Aorta (tissue), 5 donors: ENCODE measurements at regions not wholly inside any gene's neighbourhood (a gene's known extent, or its start where the extent isn't known, plus 50 kb on each side); places are given as distances from the start of the nearest gene placed in this dataset.
"Not testable (repeated sequence)": the region's sequence is repeated elsewhere in the genome, so short reads cannot be mapped to it uniquely, and the experiment has no call there.

Experiments used
- ATAC-seq: fragments of 200-7000 bp; cut with Tn5 transposase; one replicate; pipeline ENCODE4 v1.9.1; 2022; ENCODE audit warnings: moderate library complexity; ENCODE audit not compliant: low FRiP score
- DNase-seq, 2 donors: peaks; one replicate each; pipeline ENCODE4 v3.0.0-alpha.2; 2020
- H3K27ac ChIP-seq, 2 donors: one replicate each; pipeline ENCODE4 v1.5.1; 2013; ENCODE audit warnings: low read length in 2 of 2, mild to moderate bottlenecking in 2 of 2, moderate library complexity in 2 of 2, control low read depth in 1 of 2, inconsistent platforms in 1 of 2, low read depth in 1 of 2
- H3K27me3 ChIP-seq, 2 donors: one replicate each; pipeline ENCODE4 v1.6.1; 2013; ENCODE audit warnings: control low read depth in 1 of 2, low read length in 1 of 2, mild to moderate bottlenecking in 1 of 2, moderate library complexity in 1 of 2; ENCODE audit not compliant: insufficient read depth in 2 of 2, control insufficient read depth in 1 of 2
- H3K36me3 ChIP-seq, 2 donors: one replicate each; pipeline ENCODE4 v1.6.1; 2013; ENCODE audit warnings: control low read depth in 1 of 2, low read length in 1 of 2, mild to moderate bottlenecking in 1 of 2; ENCODE audit not compliant: insufficient read depth in 2 of 2, control insufficient read depth in 1 of 2
- H3K4me1 ChIP-seq, 2 donors: one replicate each; pipeline ENCODE4 v1.6.1; 2013; ENCODE audit warnings: low read length in 2 of 2, control low read depth in 1 of 2, mild to moderate bottlenecking in 1 of 2, moderate library complexity in 1 of 2; ENCODE audit not compliant: insufficient read depth in 2 of 2, control insufficient read depth in 1 of 2
- H3K4me3 ChIP-seq, 2 donors: one replicate each; pipeline ENCODE4 v1.5.1; 2013; ENCODE audit warnings: low read length in 2 of 2, control low read depth in 1 of 2, mild to moderate bottlenecking in 1 of 2
- H3K9me3 ChIP-seq: one replicate; pipeline ENCODE4 v1.6.1; 2013; ENCODE audit warnings: mild to moderate bottlenecking, low read length; ENCODE audit not compliant: control insufficient read depth
- WGBS, 2 donors: extraction: QIAGEN DNeasy Blood & Tissue Kit; methylation state at CpG; one replicate each; pipeline ENCODE4 v1.1.7; 2013; 5-methylcytosine and 5-hydroxymethylcytosine counted together
- intact Hi-C, 2 donors: fragments of 100-400 bp; cut with DNase I; formaldehyde crosslinking; loops; one replicate each; pipeline versions ENCODE4 v1.14.2 to v1.15.0; 2022
- donor health status: healthy with polysubstance abuse.
- donor health status: Bipolar disorder and iron deficiency.
- donor health status: DM: no; HTN: no; CAD: no.
- donor health status: DM: no; HTN: no; CAD: no.
- donor health status: DM: yes; HTN: yes; CAD: no.

DNA sequence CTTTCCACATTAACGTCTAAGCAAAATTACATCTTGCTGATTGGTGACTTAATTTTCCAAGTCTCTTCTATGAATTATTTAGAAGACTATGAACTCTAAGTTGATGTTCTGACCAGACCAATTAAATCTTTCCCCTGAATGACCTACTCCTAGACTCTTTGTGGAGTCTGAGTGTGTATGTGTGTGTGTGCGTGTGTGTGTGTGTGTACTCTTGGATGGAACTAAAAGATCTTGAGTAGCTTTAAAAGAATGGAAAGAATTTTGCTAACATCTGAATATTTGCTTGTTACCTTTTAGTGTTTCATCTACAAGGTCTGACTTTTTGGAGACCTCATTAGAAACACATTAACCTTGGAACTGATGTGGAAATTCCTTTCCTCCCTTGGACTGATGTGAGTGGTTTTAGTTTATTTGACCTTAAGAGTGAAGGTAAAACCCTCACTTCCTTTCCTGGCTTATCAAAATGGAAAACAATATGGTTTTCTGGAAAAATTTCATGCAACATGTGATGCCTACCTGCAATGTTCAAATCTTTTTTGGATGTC is 257.1 kb downstream of the GATA3 start:
- Histone ChIP-seq H3K4me3 (no peak overlapping the region), H3K9me3 (peaks cover 2% of the 10 kb centered on the region), H3K27ac (no peak overlapping the region), H3K4me1 (no peaks in the 10 kb centered on the region), H3K36me3 (no peaks in the 10 kb centered on the region), H3K27me3 (no peaks in the 10 kb centered on the region)
- DNase-seq (no peak), ATAC-seq (no peak)
- intact Hi-C loops, result no loop called here
- 83 to 85% methylated on average over 2 of the region's 2 CpGs for WGBS, 2 donors

- intact Hi-C loops, result no loop called here
Observed at GRCh38 chr10:8312079-8312478, 257.6 kb downstream of the GATA3 start.

GRCh38 chr10:8312781-8313180 is 258.3 kb downstream of the GATA3 start:
- H3K4me3 ChIP-seq, result no peak overlapping the region
- DNase-seq (no peak), ATAC-seq (no peak)
- no peak overlapping the region for H3K27ac ChIP-seq
- no peaks in the 10 kb centered on the region for H3K27me3 ChIP-seq
- peaks cover 2% of the 10 kb centered on the region for H3K9me3 ChIP-seq
- intact Hi-C loops, result no loop called here
- H3K36me3 ChIP-seq, result no peaks in the 10 kb centered on the region
- 60 to 69% methylated on average over 9 of the region's 9 CpGs for WGBS, 2 donors
- no peaks in the 10 kb centered on the region for H3K4me1 ChIP-seq

More at GRCh38 chr10:8312079-8312478, 257.6 kb downstream of the GATA3 start:
- Histone ChIP-seq H3K4me1 (no peaks in the 10 kb centered on the region), H3K9me3 (peaks cover 2% of the 10 kb centered on the region), H3K27me3 (no peaks in the 10 kb centered on the region), H3K36me3 (no peaks in the 10 kb centered on the region), H3K27ac (no peak overlapping the region), H3K4me3 (no peak overlapping the region)
- DNase-seq (no peak), ATAC-seq (no peak)
- WGBS, 2 donors, result 44 to 52% methylated on average over 3 of the region's 3 CpGs

DNA sequence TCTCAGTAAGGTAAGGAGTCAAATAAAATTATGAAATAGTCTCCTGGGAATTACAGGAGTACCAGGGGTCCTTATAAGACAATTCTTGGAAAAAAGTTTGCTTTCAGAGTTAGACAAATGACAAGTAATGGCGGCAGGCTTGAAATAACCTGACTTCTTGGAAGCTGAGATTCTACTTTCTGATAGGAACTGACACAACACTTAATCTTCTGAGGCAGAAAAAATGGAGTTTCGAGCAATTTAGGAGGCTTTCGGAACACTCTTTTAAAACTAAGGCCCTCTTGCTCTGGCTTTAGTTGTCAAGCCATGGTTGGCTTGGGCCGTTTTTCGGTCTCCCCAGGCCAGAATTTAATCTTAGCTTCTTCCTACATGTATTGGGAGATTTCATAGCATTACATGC is 260.0 kb downstream of the GATA3 start:
- no peak for DNase-seq
- no peaks in the 10 kb centered on the region for H3K27me3 ChIP-seq
- H3K4me3 ChIP-seq, result no peak overlapping the region
- no peak for ATAC-seq
- H3K4me1 ChIP-seq, result no peaks in the 10 kb centered on the region
- intact Hi-C loops, result no loop called here
- H3K36me3 ChIP-seq, result no peaks in the 10 kb centered on the region
- peaks cover 2% of the 10 kb centered on the region for H3K9me3 ChIP-seq
- H3K27ac ChIP-seq, result no peak overlapping the region
- WGBS, 2 donors, result 57 to 66% methylated on average over 5 of the region's 5 CpGs

GRCh38 chr10:8315619-8316021 is 261.1 kb downstream of the GATA3 start:
- ATAC-seq, result no peak
- no peaks in the 10 kb centered on the region for H3K4me1 ChIP-seq
- intact Hi-C loops, result no loop called here
- H3K4me3 ChIP-seq, result no peak overlapping the region
- no peaks in the 10 kb centered on the region for H3K36me3 ChIP-seq
- H3K9me3 ChIP-seq, result peaks cover 2% of the 10 kb centered on the region
- H3K27ac ChIP-seq, result no peak overlapping the region
- WGBS, 2 donors, result 66 to 71% methylated on average over 1 of the region's 1 CpG
- no peaks in the 10 kb centered on the region for H3K27me3 ChIP-seq
- DNase-seq, result no peak

DNA sequence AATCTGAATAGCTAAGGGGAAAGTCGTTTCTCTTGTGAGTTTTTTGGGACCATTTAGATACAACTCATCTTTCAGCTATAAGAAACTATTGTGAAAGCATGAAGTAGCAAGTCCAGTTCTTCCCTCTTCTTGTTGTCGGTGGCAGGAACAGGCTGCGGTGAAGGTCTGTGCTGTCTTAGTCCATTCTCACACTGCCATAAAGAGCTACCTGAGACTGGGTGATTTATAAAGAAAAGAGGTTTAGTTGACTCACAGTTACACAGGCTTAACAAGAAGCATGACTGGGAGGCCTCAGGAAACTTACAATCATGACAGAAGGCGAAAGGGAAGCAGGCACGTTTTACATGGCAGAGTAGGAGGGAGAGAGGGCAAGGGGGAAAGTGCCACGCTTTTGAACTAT is 261.8 kb downstream of the GATA3 start:
- DNase-seq, result no peak
- H3K36me3 ChIP-seq, result no peaks in the 10 kb centered on the region
- WGBS, 2 donors, result 72 to 77% methylated on average over 6 of the region's 6 CpGs

DNA sequence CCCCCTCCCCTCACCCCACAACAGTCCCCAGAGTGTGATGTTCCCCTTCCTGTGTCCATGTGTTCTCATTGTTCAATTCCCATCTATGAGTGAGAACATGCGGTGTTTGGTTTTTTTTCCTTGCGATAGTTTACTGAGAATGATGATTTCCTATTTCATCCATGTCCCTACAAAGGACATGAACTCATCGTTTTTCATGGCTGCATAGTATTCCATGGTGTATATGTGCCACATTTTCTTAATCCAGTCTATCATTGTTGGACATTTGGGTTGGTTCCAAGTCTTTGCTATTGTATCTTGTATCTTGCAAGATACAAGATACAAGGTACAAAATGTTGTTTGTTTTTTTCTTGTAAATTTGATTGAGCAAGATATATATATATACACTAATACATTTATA is 263.9 kb downstream of the GATA3 start:
- ATAC-seq, H3K4me3 ChIP-seq, H3K27me3 ChIP-seq, intact Hi-C loops, H3K27ac ChIP-seq, H3K4me1 ChIP-seq, H3K9me3 ChIP-seq, H3K36me3 ChIP-seq, DNase-seq: not testable (repeated sequence)
- WGBS, 2 donors, result 89% methylated on average over 3 of the region's 3 CpGs; no CpG with 5 or more reads in 1 of the 2 donors

More for the DNA sequence above, 261.8 kb downstream of the GATA3 start:
- H3K27ac ChIP-seq, result no peak overlapping the region
- peaks cover 2% of the 10 kb centered on the region for H3K9me3 ChIP-seq
- intact Hi-C loops, result no loop called here
- no peaks in the 10 kb centered on the region for H3K4me1 ChIP-seq
- H3K4me3 ChIP-seq, result no peak overlapping the region
- no peaks in the 10 kb centered on the region for H3K27me3 ChIP-seq
- ATAC-seq, result no peak

- Histone ChIP-seq H3K9me3 (no peaks in the 10 kb centered on the region), H3K27me3 (no peaks in the 10 kb centered on the region), H3K36me3 (no peaks in the 10 kb centered on the region), H3K4me3 (no peak overlapping the region), H3K4me1 (no peaks in the 10 kb centered on the region), H3K27ac (no peak overlapping the region)
- ATAC-seq, result no peak
- intact Hi-C loops, result no loop called here
- WGBS, 2 donors, result 92 to 93% methylated on average over 2 of the region's 2 CpGs
- no peak for DNase-seq
Observed at GRCh38 chr10:8318956-8319355, 264.5 kb downstream of the GATA3 start.

GRCh38 chr10:8319704-8320103 is 265.2 kb downstream of the GATA3 start:
- H3K27ac ChIP-seq, result no peak overlapping the region
- no peaks in the 10 kb centered on the region for H3K27me3 ChIP-seq
- DNase-seq, result no peak
- H3K4me3 ChIP-seq, result no peak overlapping the region
- H3K4me1 ChIP-seq, result no peaks in the 10 kb centered on the region
- no peaks in the 10 kb centered on the region for H3K36me3 ChIP-seq
- no peak for ATAC-seq
- no peaks in the 10 kb centered on the region for H3K9me3 ChIP-seq
- intact Hi-C loops, result no loop called here
